Stimulated activated CD8-positive, alpha-beta memory T cell treated with anti-CD3 and anti-CD28 coated beads, Interleukin-4, amount 100 ng/mL, for 4 hours (primary cell): ENCODE measurements at regions not wholly inside any gene's neighbourhood (a gene's known extent, or its start where the extent isn't known, plus 50 kb on each side); places are given as distances from the start of the nearest gene placed in this dataset.

Experiments used
- DNase-seq, 2 donors: peaks; one replicate each; pipeline ENCODE4 v3.0.0-alpha.2; 2020; ENCODE audit warnings: low read depth in 2 of 2, low spot score in 1 of 2

GRCh38 chr6:102717737-102718456 lies 1324.4 kb downstream of the GRIK2 start:
- DNase-seq: no peak

- no peak for DNase-seq
Observed at GRCh38 chr6:102717252-102717651, 1323.7 kb downstream of the GRIK2 start.

DNA sequence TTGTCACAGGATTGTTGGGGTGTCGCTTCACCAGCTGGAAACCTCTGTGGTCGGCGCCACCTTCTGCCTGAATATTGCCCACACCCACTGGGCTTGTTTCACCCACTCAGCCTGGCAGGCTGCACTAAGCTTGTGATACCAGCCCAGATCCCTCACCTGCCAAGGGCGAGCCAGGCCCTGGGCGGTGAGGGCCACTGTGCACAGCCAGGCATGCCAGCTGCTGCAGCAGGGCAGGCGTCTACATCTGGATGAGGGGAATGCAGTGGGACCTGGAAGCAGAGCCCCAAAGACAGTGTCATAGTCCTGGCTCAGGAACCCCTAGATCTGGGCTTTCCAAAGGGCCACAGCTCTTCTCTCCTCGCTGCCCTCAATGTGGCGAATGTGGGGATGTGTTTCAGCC lies 1307.5 kb downstream of the GRIK2 start:
- DNase-seq: no peak

GRCh38 chr6:102686461-102686860 lies 1293.0 kb downstream of the GRIK2 start:
- no peak for DNase-seq

- no peak for DNase-seq
Observed at GRCh38 chr6:102680413-102680812, 1286.9 kb downstream of the GRIK2 start.

- no peak for DNase-seq
Observed at GRCh38 chr6:102679865-102680264, 1286.4 kb downstream of the GRIK2 start.

- no peak for DNase-seq
Observed at GRCh38 chr6:102677225-102677624, 1283.7 kb downstream of the GRIK2 start.

DNA sequence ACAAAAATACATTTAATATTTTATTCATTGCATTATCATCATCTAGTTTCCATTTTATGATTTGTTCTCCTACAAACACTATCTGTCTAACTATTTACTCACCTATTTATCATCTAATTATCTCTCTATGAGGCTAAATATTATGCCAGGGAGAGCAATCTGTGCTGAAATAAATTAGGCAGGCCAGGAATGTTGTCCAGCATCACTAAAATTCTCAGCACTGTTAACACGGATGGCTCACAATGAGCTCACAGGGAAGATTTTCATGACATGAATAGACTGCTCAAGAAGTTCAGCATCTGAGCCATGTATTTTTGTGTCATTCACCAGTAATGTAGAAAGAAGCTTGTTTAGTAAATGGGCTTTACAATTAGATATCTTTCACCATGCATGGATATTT lies 1277.2 kb downstream of the GRIK2 start:
- no peak for DNase-seq

DNA sequence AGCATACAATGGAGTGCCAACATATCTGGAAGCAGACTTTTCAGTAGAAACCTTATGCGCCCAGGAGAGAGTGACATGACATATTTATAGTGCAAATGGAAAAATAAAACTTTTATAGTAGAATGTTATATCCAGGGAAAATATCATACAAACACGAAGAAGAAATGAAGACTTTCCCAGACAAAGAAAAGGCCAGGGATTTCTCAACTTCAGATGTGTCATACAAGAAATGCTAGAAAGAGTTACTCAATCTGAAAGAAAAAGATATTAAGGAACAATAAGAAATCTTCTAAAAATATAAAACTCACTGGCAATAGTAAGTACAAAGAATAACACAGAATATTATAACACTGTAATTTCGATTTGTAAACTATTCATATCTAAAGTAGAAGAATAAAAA lies 1269.3 kb downstream of the GRIK2 start:
- no peak for DNase-seq

GRCh38 chr6:102660303-102660702 lies 1266.8 kb downstream of the GRIK2 start:
- no peak for DNase-seq

DNA sequence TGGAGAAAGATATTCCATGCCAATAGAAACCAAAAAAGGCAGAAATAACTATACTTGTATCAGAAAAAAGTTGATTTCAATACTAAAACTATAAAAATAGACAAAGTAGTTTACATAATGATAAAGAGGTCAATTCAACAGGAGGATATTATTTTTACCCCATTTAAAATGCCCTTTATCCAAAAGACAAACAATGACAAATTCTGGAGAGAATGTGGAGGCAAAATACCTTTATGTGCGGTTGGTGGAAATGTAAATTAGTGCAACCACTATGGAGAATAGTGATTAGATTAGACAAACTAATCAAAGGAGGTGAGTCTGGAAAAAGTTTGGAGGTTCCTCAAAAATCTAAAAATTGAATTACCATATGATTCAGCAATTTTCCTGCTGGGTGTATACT lies 1262.3 kb downstream of the GRIK2 start:
- no peak for DNase-seq

- no peak for DNase-seq
Observed at GRCh38 chr6:102641426-102641825, 1247.9 kb downstream of the GRIK2 start.

GRCh38 chr6:102631921-102632320 lies 1238.4 kb downstream of the GRIK2 start:
- DNase-seq: no peak

DNA sequence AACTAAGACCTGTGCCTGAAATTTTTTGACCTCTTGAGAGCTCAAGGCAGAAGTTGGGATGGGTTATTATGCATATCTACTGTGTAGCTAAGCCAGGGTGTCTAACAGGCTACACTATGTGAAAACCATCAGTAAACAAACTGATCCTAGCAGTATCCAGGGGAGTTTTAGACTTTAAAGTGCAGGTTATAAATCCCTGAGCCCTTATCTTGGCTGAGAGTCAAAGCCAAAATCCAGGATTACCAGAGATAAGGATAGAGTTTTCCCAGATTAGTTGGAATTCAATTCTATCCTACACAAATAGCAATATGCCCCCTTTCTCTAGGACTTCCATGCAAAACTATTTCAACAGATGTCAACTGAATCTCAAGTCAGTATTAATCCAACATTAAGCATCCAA lies 1229.7 kb downstream of the GRIK2 start:
- no peak for DNase-seq

DNA sequence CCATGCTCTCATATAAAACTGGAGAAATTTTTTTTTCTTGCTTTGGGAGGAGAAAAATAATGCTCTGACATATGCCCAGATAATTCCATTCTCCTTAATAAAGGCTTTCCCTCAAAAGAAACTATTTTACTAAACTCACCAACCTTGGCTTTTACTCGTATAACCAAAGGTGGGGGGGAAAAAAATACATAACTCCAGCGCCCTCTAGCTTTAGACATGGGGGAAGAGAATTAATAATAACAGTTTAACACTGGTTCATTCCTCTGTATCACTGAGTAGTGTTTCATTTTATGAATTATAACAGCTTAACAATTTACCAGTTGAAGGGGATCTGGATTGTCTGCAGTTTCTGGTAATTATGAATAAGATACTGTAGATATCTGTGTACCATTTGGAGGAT lies 1226.1 kb downstream of the GRIK2 start:
- DNase-seq: no peak

GRCh38 chr6:102582569-102582968 lies 1189.1 kb downstream of the GRIK2 start:
- no peak for DNase-seq

GRCh38 chr6:102581378-102582124 lies 1188.0 kb downstream of the GRIK2 start:
- no peak for DNase-seq

DNA sequence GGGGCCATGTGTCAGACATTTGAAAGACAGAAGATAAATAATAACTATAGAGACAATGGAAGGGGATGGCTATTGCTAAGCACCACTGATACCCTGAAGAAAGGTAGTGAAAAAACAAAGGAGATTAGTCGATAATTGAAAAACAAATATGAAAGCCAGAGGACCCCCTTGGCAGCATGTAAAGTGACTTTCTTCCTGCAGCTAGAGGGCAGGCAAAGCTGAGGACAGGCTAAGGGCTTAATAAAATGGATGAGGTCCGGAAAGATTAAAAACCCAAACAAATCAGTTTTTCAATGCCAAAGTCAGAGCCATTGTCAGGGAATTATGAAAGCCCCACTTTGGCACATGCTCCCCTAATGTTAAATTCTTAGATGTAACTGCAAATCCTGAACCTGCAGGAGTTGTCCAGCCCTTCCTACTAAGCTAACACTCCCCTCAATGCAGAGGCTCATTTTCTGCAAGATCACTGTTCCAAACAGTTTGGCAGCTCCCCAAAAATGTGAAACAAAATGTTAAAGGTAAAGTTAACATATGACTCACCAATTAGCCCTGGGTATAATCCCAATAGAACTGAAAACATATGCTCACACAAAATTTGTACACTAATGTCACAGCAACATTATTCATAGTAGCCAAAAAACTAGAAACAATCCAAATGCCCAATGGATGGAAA lies 1177.9 kb downstream of the GRIK2 start:
- DNase-seq: no peak

GRCh38 chr6:102562713-102563112 lies 1169.2 kb downstream of the GRIK2 start:
- DNase-seq: no peak

DNA sequence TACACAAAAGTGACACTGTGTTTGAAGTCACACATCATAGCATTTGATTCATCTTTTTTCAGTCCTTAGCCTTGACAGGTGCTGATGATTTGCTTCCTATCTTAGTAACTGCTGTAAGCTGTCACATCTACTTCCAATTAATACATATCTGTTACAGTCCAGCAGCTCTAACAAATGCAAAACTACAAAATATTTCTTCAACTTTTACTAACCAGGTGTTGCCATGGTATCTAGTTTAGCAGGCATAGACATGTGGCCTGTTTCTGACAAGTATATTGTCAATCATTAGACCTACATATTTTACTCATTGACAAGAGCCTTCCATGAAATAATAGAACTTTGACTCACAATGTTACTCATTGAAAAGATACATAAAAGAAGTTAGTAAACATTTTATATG lies 1159.7 kb downstream of the GRIK2 start:
- no peak for DNase-seq

- DNase-seq: no peak
Observed at GRCh38 chr6:102549221-102549874, 1155.8 kb downstream of the GRIK2 start.

DNA sequence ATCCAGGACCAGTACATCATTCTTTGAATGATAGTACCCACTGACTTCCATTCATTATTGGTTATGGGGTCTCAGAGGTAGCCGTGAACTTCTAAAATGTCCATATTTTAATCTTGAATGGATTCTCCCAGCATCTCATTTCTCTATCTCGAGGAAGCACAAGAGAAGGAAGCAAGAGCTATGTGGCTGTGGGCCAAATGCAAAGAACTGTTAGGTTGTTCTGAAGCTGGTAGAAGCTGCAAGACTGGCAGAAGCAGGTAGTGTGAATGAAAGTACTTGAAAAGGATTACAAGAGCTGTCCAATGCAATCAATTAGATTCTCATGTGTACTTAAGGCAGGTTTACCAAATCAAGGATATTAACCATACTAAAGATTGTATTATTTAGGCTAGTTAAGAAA lies 1131.8 kb downstream of the GRIK2 start:
- no peak for DNase-seq
